NOMO-1 treated with DMSO at 0.1 percent for 48 hours (cell line): ENCODE measurements at regions not wholly inside any gene's neighbourhood (a gene's known extent, or its start where the extent isn't known, plus 50 kb on each side); places are given as distances from the start of the nearest gene placed in this dataset.
"Not testable (repeated sequence)": the region's sequence is repeated elsewhere in the genome, so short reads cannot be mapped to it uniquely, and the experiment has no call there.

Experiments used
- DNase-seq: peaks from one replicate; lab custom pipeline; 2025; ENCODE audit not compliant: unreplicated experiment; lab: John Stamatoyannopoulos, UW

GRCh38 chr5:135279328-135279727, 119.7 kb downstream of the MACROH2A1 start:
- no peak for DNase-seq

- no peak for DNase-seq
These were observed 122.9 kb downstream of the MACROH2A1 start for GRCh38 chr5:135276151-135276550.

- DNase-seq = no peak
These were observed 125.8 kb downstream of the MACROH2A1 start for GRCh38 chr5:135273212-135273611.

DNA sequence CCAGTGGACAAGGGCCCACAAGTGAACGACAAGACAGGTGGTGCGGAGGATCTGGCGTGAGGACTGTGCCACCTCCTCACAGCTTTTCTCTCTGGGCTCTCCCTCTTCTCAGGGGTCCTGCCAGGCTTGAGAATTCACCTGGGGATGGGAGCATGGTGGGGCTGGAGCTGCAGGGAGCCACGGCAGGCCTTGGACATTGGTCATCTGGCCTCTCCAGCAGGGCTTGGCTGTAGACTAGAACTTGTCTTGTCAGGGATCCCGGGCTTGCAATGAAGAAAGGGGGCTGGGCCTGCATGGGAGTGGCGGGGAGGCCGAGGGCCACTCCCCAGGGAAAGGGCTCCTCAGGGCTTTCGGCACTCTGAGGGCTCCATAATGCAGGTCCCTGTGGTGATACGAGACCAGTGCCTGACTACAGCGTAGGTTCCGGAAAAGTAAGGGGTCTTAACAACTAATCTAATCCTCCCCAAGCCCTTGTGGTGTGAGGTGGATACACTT, 126.7 kb downstream of the MACROH2A1 start:
- DNase-seq = no peak

DNA sequence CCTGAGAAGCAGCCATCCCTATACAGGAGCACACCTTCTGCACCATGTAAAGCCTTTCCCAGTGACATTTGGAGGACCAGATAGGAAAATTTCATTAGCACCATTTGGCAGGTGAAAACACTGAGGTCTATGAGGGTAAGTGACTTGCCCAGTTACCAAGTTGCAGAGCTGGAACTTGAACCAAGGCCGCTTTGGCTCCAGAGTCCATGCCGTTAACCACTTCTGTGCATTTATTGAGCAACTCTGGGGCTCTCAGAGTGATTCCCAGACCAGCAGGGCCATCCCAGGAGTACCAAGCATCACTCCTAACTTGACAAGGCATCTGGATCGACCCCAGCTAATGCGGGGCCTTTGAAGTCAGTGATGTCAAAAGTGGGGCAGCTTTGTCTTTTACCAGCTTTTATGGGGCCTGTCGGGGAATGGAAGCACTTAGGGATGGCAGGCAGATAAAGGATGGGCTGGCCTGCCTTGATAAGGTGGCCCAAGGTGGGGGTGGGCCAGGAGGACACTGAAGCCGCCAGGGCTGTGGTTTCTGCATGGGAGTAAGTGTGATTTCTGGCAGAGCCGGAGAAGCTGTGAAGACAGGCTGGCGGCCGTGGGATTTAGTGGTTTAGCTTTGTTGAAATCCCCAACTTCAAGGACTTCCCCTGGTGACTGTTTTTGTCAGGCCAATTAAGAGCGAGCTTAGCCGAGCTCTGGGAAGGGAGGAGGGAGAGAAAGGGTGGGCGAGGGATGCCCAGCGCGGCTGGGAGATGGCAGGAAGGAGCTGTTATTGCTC, 127.3 kb downstream of the MACROH2A1 start:
- no peak for DNase-seq

DNA sequence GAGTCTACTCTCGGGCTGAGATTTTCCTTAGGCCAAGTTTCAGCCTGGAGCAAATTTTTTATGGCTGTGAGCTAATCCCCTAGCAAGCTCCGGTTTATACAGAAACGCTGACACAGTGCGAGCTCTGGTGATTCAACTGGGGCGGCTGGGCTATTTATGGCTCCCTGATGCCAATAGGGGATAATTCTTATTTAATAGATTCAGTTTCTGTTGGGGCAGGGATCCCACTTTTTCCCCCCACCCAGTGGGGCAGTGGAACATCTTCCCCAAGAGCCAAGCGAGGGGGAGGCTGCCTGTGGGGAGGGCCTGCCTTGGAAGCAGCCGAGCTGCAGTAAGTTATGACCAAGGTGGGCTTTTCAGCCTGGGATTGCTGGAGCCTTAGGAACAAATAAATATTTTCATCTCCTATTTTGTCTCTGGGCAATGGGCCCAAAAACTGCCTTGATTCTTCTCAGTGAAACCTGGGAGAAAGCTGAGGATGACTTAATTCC, 129.1 kb downstream of the MACROH2A1 start:
- DNase-seq = no peak

DNA sequence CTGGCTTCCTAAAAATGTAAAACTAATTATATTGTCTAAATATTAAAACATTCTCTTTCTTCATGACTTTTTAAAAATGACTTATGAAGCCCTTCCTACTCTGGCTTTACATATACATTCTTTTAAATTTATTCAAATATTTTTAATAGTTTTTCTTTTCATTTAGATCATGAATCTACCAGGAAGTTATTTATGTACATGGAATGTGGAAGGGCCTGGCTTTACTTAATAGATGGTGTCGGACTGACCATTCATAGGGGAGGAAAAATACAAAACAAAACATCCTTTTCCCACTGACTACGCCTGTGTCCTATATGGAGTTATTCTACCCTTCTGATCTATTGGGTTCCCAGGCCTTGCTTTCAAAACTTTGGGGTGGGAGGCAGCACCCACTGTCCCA, 129.8 kb downstream of the MACROH2A1 start:
- no peak for DNase-seq

- no peak for DNase-seq
These were observed 132.1 kb downstream of the MACROH2A1 start for GRCh38 chr5:135266975-135267374.

GRCh38 chr5:135266303-135266635, 132.8 kb downstream of the MACROH2A1 start:
- DNase-seq = no peak

- DNase-seq = no peak
These were observed 133.3 kb downstream of the MACROH2A1 start for GRCh38 chr5:135265497-135266302.

DNA sequence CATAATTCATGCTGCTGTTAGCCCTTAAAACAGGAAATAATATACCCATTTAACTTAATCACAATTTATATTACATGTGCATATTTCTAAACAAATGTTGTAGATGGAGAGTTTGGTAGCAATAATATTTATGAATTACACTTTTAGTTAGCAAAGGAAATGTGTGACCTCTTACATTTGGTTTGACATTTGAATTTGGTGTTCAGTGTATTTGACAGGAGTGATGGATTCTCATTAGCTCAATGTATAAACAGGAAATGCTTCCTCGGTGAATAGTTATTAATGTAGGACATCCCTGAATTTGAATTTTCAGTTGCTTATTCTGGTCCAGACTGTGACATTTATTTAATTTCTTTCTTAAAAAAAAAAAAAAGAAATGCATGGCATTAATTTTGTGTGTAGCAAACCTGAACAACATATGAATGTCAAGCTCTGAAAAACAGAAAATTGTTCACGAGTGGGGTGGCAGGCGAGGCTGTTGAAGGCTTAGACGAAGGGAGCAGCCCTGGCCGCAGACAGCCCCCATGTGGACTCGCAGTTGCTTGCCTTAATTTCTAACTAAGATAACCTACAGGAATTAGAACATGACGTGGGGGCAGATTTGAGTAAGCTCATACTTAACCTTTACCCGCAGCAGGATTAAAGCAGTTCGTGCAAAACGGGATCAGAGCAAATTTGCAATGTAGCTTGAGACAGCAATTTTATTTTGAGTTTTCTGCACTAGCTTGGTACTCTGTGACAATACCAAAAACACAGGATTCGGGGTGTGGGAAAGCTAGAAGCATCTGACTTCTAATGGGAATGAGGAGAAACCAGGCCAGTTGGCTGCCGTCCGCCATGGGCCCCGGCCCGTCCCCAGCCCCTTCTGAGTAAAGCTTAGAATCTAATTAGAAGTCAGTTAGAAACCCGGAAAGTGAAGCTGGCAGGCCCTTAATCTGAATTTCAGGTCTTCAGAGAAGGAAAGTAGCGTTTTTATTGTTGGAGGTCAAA, 134.3 kb downstream of the MACROH2A1 start:
- no peak for DNase-seq

DNA sequence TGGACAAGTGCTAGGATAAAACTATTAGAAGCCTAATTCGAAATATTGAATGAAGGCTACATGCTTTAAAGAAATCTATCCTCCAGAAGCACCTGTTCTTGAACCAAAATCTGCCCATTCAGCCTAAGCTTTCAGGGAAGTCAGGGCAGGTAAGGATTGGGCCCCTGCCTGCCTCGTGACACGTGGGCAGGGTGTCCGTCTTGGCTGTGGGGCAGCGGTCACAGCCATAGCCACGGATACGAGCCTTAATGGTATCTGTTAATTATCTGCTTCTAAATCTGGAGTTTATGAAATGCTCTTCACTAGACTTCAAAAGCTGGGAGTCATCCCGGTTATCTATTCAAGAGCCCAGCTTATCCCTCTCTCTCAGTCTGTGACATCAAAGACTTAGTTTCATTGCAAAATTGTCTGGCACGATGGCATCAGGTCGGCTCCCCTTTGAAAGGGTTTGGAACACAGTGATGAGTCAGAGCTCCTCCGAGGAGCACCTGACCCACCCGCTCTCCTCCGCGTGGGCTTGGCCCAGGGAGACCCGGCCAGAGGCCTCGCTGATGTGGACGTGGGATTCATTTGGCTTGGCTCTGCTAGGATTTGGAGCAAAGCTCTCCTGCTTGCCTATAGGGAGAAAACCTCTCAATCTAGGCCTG, 135.9 kb downstream of the MACROH2A1 start:
- no peak for DNase-seq

DNA sequence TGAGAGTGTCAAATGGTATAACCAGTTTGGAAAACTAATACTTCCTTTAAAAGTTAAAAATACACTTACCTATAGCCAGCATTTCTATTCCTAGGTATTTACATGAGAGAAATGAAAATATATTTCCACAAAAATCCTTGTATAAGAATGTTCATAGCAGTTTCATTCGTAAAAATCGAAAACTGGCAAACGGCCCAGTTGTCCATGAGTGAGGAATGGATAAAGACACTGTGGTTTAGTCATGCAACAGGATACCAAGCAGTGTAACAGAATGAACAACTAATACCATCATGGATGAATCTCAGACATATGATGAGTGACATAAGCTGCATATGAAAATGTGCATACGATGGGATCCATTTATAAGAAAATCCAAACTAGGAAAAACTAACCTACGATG, 136.7 kb downstream of the MACROH2A1 start:
- DNase-seq = no peak

DNA sequence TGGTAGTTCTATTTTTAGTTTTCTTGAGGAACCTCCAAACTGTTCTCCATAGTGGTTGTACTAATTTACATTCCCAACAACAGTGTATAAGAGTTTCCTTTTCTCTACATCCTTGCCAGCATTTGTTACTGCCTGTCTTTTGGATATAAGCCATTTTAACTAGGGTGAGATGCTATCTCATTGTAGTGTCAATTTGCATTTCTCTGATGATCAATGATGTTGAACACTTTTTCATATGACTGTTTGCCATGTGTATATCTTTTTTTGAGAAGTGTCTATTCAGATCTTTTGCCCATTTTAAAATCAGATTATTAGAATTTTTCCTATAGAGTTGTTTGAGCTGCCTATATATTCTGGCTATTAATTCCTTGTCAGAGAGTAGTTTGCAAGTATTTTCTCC, 138.9 kb downstream of the MACROH2A1 start:
- DNase-seq = not testable (repeated sequence)

DNA sequence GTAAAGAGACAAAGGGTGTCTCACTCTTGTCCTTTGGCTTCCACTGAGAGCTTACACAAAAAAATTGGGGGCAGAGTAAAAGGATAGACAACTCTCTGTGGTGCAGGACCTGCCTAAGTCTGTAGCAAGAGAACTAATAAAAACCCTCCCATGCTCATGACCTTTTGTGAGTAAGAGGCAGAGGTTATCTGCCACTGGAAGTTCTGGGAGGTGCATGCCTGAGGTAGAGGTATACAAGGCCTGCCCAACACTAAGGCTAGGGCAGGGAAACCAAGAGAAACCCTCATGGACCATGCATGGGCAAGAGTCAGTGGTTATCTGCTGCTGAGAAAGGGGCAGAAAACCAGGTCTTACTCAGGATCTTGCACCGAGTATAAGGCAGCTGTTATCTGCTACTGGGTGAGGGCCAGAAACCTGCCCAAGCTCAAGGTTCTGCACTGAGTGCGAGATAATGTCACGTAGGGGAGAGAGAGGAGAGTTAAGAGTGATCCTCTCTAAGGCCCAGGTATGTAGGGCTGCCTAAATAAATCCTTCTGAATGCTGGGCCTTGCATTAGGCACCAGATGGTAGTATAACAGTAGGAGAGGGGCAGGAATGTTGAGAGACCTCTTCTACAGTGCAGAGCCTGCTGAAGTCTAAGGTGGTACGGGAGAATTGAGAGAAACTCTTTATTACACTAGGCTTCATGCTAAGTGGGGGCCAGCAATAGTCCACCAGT, 143.4 kb downstream of the MACROH2A1 start:
- no peak for DNase-seq

DNA sequence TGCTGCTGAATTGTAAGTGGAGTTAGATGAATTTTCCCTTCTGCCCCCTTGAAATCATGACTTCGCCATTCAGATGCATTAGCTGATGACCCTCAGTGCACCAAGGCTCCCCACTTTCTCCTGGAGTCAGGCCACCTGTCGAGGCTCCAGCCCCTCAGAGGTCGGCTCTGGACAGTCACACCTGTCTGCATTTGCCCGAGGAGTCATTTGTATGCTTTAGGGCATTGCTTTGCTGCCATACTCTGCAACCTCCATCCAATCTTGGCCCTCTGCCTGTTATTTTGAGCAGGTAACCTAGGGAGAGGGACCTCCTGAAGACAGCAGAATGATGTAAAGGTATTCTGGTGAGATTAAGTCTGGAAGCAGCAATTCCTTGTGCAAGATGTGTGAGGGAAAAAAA, 144.8 kb downstream of the MACROH2A1 start:
- DNase-seq = no peak

GRCh38 chr5:135253601-135254178, 145.3 kb downstream of the MACROH2A1 start:
- no peak for DNase-seq

GRCh38 chr5:135251093-135251492, 147.9 kb downstream of the MACROH2A1 start:
- DNase-seq = no peak

DNA sequence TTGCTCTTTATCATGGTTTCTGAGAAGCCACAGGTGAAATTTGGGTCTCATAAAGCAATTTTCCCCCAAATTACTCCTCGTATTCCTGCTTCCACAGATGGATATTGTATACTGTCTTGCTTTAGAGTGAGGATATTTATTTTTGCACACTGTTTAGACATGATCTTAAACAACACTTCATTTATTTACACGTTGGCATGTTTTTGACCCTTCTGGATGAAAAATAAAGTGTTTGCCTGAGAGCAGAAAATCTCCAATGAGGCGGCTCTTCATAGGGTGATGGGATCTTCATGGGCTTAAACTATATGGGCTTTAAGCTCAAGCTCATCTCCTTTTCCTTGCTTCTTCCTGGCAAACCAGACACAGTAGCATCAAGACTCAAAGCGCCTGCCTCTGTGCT, 148.4 kb downstream of the MACROH2A1 start:
- no peak for DNase-seq
